ENCODE measurements at regions not wholly inside any gene's neighbourhood (a gene's known extent, or its start where the extent isn't known, plus 50 kb on each side); places are given as distances from the start of the nearest gene placed in this dataset.

GRCh38 chr7:32147546-32148268 lies 77.5 kb upstream of the PDE1C start:
- no peaks in the 10 kb centered on the region for H3K36me3 ChIP-seq (ENCODE audit: control insufficient read depth, insufficient read depth, low read length)
- no peaks in the 10 kb centered on the region for H3K4me1 ChIP-seq (ENCODE audit: control insufficient read depth, insufficient read depth, low read length, poor library complexity, severe bottlenecking)
- no peak overlapping the region for H3K27ac ChIP-seq (ENCODE audit: insufficient read depth, low read length, poor library complexity, severe bottlenecking)
- H3K4me3 ChIP-seq (ENCODE audit: low read depth, low read length) = no peak overlapping the region
- H3K27ac Mint-ChIP-seq = no peak overlapping the region
- DNase-seq (no peak), ATAC-seq (ENCODE audit: low read depth in 2 of 2) (no peak)
- H3K27me3 Mint-ChIP-seq = no peaks in the 10 kb centered on the region
- no peak overlapping the region for H3K4me3 Mint-ChIP-seq
- no peaks in the 10 kb centered on the region for H3K36me3 Mint-ChIP-seq
- H3K27me3 ChIP-seq (ENCODE audit: control insufficient read depth, insufficient read depth, low read length) = no peaks in the 10 kb centered on the region
- no peaks in the 10 kb centered on the region for H3K4me1 Mint-ChIP-seq
- H3K9me3 ChIP-seq (ENCODE audit: control insufficient read depth in 2 of 2, low read length in 2 of 2) = no peaks in the 10 kb centered on the region
- peaks cover 0 to 5% (median 1%) of the 10 kb centered on the region in 7 donors for H3K9me3 Mint-ChIP-seq

GRCh38 chr7:32145911-32146310 lies 75.7 kb upstream of the PDE1C start:
- Mint-ChIP-seq H3K9me3 (peaks cover 0 to 4% (median 0%) of the 10 kb centered on the region in 7 donors), H3K36me3 (no peaks in the 10 kb centered on the region), H3K27me3 (no peaks in the 10 kb centered on the region), H3K4me1 (no peaks in the 10 kb centered on the region), H3K27ac (no peak overlapping the region), H3K4me3 (no peak overlapping the region)
- Histone ChIP-seq H3K27ac (ENCODE audit: insufficient read depth, low read length, poor library complexity, severe bottlenecking) (no peak overlapping the region), H3K27me3 (ENCODE audit: control insufficient read depth, insufficient read depth, low read length) (no peaks in the 10 kb centered on the region), H3K36me3 (ENCODE audit: control insufficient read depth, insufficient read depth, low read length) (no peaks in the 10 kb centered on the region), H3K4me1 (ENCODE audit: control insufficient read depth, insufficient read depth, low read length, poor library complexity, severe bottlenecking) (no peaks in the 10 kb centered on the region), H3K4me3 (ENCODE audit: low read depth, low read length) (no peak overlapping the region), H3K9me3 (ENCODE audit: control insufficient read depth in 2 of 2, low read length in 2 of 2) (no peaks in the 10 kb centered on the region)
- ATAC-seq (ENCODE audit: low read depth in 2 of 2) = no peak
- no peak for DNase-seq

- Histone ChIP-seq H3K4me1 (ENCODE audit: control insufficient read depth, insufficient read depth, low read length, poor library complexity, severe bottlenecking) (no peaks in the 10 kb centered on the region), H3K27ac (ENCODE audit: insufficient read depth, low read length, poor library complexity, severe bottlenecking) (no peak overlapping the region), H3K4me3 (ENCODE audit: low read depth, low read length) (no peak overlapping the region), H3K27me3 (ENCODE audit: control insufficient read depth, insufficient read depth, low read length) (no peaks in the 10 kb centered on the region), H3K9me3 (ENCODE audit: control insufficient read depth in 2 of 2, low read length in 2 of 2) (no peaks in the 10 kb centered on the region), H3K36me3 (ENCODE audit: control insufficient read depth, insufficient read depth, low read length) (no peaks in the 10 kb centered on the region)
- Mint-ChIP-seq H3K27me3 (no peaks in the 10 kb centered on the region), H3K27ac (no peak overlapping the region), H3K36me3 (no peaks in the 10 kb centered on the region), H3K9me3 (peaks cover 0 to 4% (median 0%) of the 10 kb centered on the region in 7 donors), H3K4me1 (no peaks in the 10 kb centered on the region), H3K4me3 (peak overlapping the region in 1 of 4 donors; percentile 34)
- ATAC-seq (ENCODE audit: low read depth in 2 of 2) (no peak), DNase-seq (no peak)
These were observed 74.5 kb upstream of the PDE1C start for GRCh38 chr7:32144676-32145075.

GRCh38 chr7:32143301-32143700 lies 73.1 kb upstream of the PDE1C start:
- Mint-ChIP-seq H3K27me3 (no peaks in the 10 kb centered on the region), H3K27ac (no peak overlapping the region), H3K4me3 (no peak overlapping the region), H3K4me1 (no peaks in the 10 kb centered on the region), H3K9me3 (peaks cover 0 to 4% (median 0%) of the 10 kb centered on the region in 7 donors), H3K36me3 (no peaks in the 10 kb centered on the region)
- DNase-seq = no peak
- no peaks in the 10 kb centered on the region for H3K9me3 ChIP-seq (ENCODE audit: control insufficient read depth in 2 of 2, low read length in 2 of 2)
- H3K36me3 ChIP-seq (ENCODE audit: control insufficient read depth, insufficient read depth, low read length) = no peaks in the 10 kb centered on the region
- H3K27me3 ChIP-seq (ENCODE audit: control insufficient read depth, insufficient read depth, low read length) = no peaks in the 10 kb centered on the region
- no peak for ATAC-seq (ENCODE audit: low read depth in 2 of 2)
- no peaks in the 10 kb centered on the region for H3K4me1 ChIP-seq (ENCODE audit: control insufficient read depth, insufficient read depth, low read length, poor library complexity, severe bottlenecking)
- no peak overlapping the region for H3K4me3 ChIP-seq (ENCODE audit: low read depth, low read length)
- H3K27ac ChIP-seq (ENCODE audit: insufficient read depth, low read length, poor library complexity, severe bottlenecking) = no peak overlapping the region

- H3K4me3 Mint-ChIP-seq = no peak overlapping the region
These were observed 72.4 kb upstream of the PDE1C start for GRCh38 chr7:32142649-32143048.

GRCh38 chr7:32140210-32140939 lies 70.2 kb upstream of the PDE1C start:
- no peak for DNase-seq
- no peaks in the 10 kb centered on the region for H3K27me3 Mint-ChIP-seq
- ATAC-seq (ENCODE audit: low read depth in 2 of 2) = no peak
- H3K36me3 ChIP-seq (ENCODE audit: control insufficient read depth, insufficient read depth, low read length) = no peaks in the 10 kb centered on the region
- no peaks in the 10 kb centered on the region for H3K27me3 ChIP-seq (ENCODE audit: control insufficient read depth, insufficient read depth, low read length)
- no peaks in the 10 kb centered on the region for H3K4me1 Mint-ChIP-seq
- H3K9me3 ChIP-seq (ENCODE audit: control insufficient read depth in 2 of 2, low read length in 2 of 2) = no peaks in the 10 kb centered on the region
- no peak overlapping the region for H3K27ac ChIP-seq (ENCODE audit: insufficient read depth, low read length, poor library complexity, severe bottlenecking)
- no peaks in the 10 kb centered on the region for H3K36me3 Mint-ChIP-seq
- no peak overlapping the region for H3K4me3 Mint-ChIP-seq
- H3K4me1 ChIP-seq (ENCODE audit: control insufficient read depth, insufficient read depth, low read length, poor library complexity, severe bottlenecking) = no peaks in the 10 kb centered on the region
- peaks cover 0 to 5% (median 0%) of the 10 kb centered on the region in 7 donors for H3K9me3 Mint-ChIP-seq
- no peak overlapping the region for H3K27ac Mint-ChIP-seq
- H3K4me3 ChIP-seq (ENCODE audit: low read depth, low read length) = no peak overlapping the region

More at GRCh38 chr7:32142649-32143048, 72.4 kb upstream of the PDE1C start:
- Histone ChIP-seq H3K27ac (ENCODE audit: insufficient read depth, low read length, poor library complexity, severe bottlenecking) (no peak overlapping the region), H3K36me3 (ENCODE audit: control insufficient read depth, insufficient read depth, low read length) (no peaks in the 10 kb centered on the region), H3K4me3 (ENCODE audit: low read depth, low read length) (no peak overlapping the region), H3K4me1 (ENCODE audit: control insufficient read depth, insufficient read depth, low read length, poor library complexity, severe bottlenecking) (no peaks in the 10 kb centered on the region), H3K27me3 (ENCODE audit: control insufficient read depth, insufficient read depth, low read length) (no peaks in the 10 kb centered on the region), H3K9me3 (ENCODE audit: control insufficient read depth in 2 of 2, low read length in 2 of 2) (no peaks in the 10 kb centered on the region)
- no peaks in the 10 kb centered on the region for H3K27me3 Mint-ChIP-seq
- H3K9me3 Mint-ChIP-seq = peaks cover 0 to 4% (median 0%) of the 10 kb centered on the region in 7 donors
- H3K27ac Mint-ChIP-seq = peak overlapping the region in 1 of 3 donors; percentile 48
- ATAC-seq (ENCODE audit: low read depth in 2 of 2) = no peak
- no peak for DNase-seq
- no peaks in the 10 kb centered on the region for H3K4me1 Mint-ChIP-seq
- no peaks in the 10 kb centered on the region for H3K36me3 Mint-ChIP-seq

- H3K4me1 Mint-ChIP-seq = no peaks in the 10 kb centered on the region
- H3K9me3 Mint-ChIP-seq = peaks cover 0 to 12% (median 5%) of the 10 kb centered on the region in 7 donors
These were observed 66.9 kb upstream of the PDE1C start for GRCh38 chr7:32137059-32137458.

More at GRCh38 chr7:32137059-32137458, 66.9 kb upstream of the PDE1C start:
- no peaks in the 10 kb centered on the region for H3K27me3 Mint-ChIP-seq
- DNase-seq (no peak), ATAC-seq (ENCODE audit: low read depth in 2 of 2) (no peak)
- no peaks in the 10 kb centered on the region for H3K36me3 ChIP-seq (ENCODE audit: control insufficient read depth, insufficient read depth, low read length)
- H3K9me3 ChIP-seq (ENCODE audit: control insufficient read depth in 2 of 2, low read length in 2 of 2) = no peaks in the 10 kb centered on the region
- no peak overlapping the region for H3K4me3 ChIP-seq (ENCODE audit: low read depth, low read length)
- no peak overlapping the region for H3K27ac Mint-ChIP-seq
- H3K4me3 Mint-ChIP-seq = no peak overlapping the region
- H3K27ac ChIP-seq (ENCODE audit: insufficient read depth, low read length, poor library complexity, severe bottlenecking) = no peak overlapping the region
- H3K36me3 Mint-ChIP-seq = no peaks in the 10 kb centered on the region
- no peaks in the 10 kb centered on the region for H3K27me3 ChIP-seq (ENCODE audit: control insufficient read depth, insufficient read depth, low read length)
- H3K4me1 ChIP-seq (ENCODE audit: control insufficient read depth, insufficient read depth, low read length, poor library complexity, severe bottlenecking) = no peaks in the 10 kb centered on the region
